HepG2 (cell line): ENCODE measurements at regions not wholly inside any gene's neighbourhood (a gene's known extent, or its start where the extent isn't known, plus 50 kb on each side); places are given as distances from the start of the nearest gene placed in this dataset.

ENCODE experiments used
- BCLAF1 ChIP-seq: fragments of 450-650 bp; IDR thresholded peaks from 2 replicates; pipeline ENCODE4 v1.6.1; 2017; ENCODE audit warnings: mild to moderate bottlenecking
- CREB1 ChIP-seq, 2 experiments: fragments of 450-650 bp in 1 of 2; IDR thresholded peaks; 2 replicates each; pipeline ENCODE4 v1.6.1; 2016 to 2017; ENCODE audit warnings: control low read depth in 1 of 2, mild to moderate bottlenecking in 1 of 2, missing compliant biosample characterization in 1 of 2, missing genetic modification characterization in 1 of 2
- FOXK2 ChIP-seq: fragments of 450-650 bp; IDR thresholded peaks from 2 replicates; pipeline ENCODE4 v1.6.1; 2016
- HNRNPH1 ChIP-seq: fragments of 200-400 bp; formaldehyde crosslinking; optimal IDR thresholded peaks from 2 replicates; pipeline ENCODE3; 2017; ENCODE audit warnings: mild to moderate bottlenecking, low read depth, low read length
- JUN ChIP-seq: sonication (generic); formaldehyde crosslinking; IDR thresholded peaks from 2 replicates; pipeline ENCODE4 v1.4.0; 2020; ENCODE audit warnings: mild to moderate bottlenecking, missing genetic modification reagents
- JUND ChIP-seq: sonication (generic); formaldehyde crosslinking; IDR thresholded peaks from 2 replicates; pipeline ENCODE4 v1.8.0; 2022; ENCODE audit warnings: mild to moderate bottlenecking, missing genetic modification reagents
- NR2F1 ChIP-seq, 2 experiments: fragments of 450-650 bp in 1 of 2; formaldehyde crosslinking in 1 of 2; IDR thresholded peaks; 2 replicates each; pipeline versions ENCODE4 v1.5.0 to v1.6.1; 2016 to 2020; ENCODE audit warnings: mild to moderate bottlenecking in 1 of 2, missing compliant biosample characterization in 1 of 2, missing genetic modification reagents in 1 of 2, moderate library complexity in 1 of 2
- RARG ChIP-seq: sonication (generic); formaldehyde crosslinking; IDR thresholded peaks from 2 replicates; pipeline ENCODE4 v1.4.0; 2020; ENCODE audit warnings: low read depth, mild to moderate bottlenecking, missing genetic modification reagents
- SRF ChIP-seq: IDR thresholded peaks from 2 replicates; pipeline ENCODE4 v1.6.1; 2011; ENCODE audit warnings: mild to moderate bottlenecking, low read depth, low read length, moderate library complexity
- YY1 ChIP-seq: IDR thresholded peaks from 2 replicates; pipeline ENCODE4 v1.6.1; 2011; ENCODE audit warnings: low read length, low read depth, moderate library complexity, mild to moderate bottlenecking; ENCODE audit not compliant: insufficient read depth, insufficient replicate concordance

GRCh38 chr12:43198608-43199007, 353.4 kb downstream of the ADAMTS20 start:
- TF ChIP-seq HNRNPH1 (no peak), JUN (CRISPR knock-in tag) (no peak), NR2F1 (CRISPR knock-in tag; IDR thresholded peaks at IDR 0.05) (no peak), FOXK2 (no peak), SRF (no peak), YY1 (no peak), RARG (CRISPR knock-in tag) (no peak), CREB1 (IDR thresholded peaks at IDR 0.05) (no peak), CREB1 (CRISPR knock-in tag; IDR thresholded peaks at IDR 0.05) (no peak), JUND (no peak), BCLAF1 (no peak)
